SK-N-SH (cell line): ENCODE measurements at regions not wholly inside any gene's neighbourhood (a gene's known extent, or its start where the extent isn't known, plus 50 kb on each side); places are given as distances from the start of the nearest gene placed in this dataset.

Source experiments
- CTCF ChIA-PET: fragments of 300-600, 350-600 bp; formaldehyde crosslinking; extraction: SDS; loops from one replicate; lab custom pipeline; 2021; lab: Yijun Ruan, JAX
- POLR2A ChIA-PET: fragments of 350-600 bp; sonication (Branson Sonifier 250); formaldehyde crosslinking; extraction: SDS; loops from one replicate; lab custom pipeline; 2020; ENCODE audit warnings: antibody characterized with exemption, inconsistent platforms; lab: Yijun Ruan, JAX
- DNase-seq: peaks from one replicate; pipeline ENCODE4 v3.0.0; 2012
- H2AFZ ChIP-seq: fragments of 200-600 bp; sonication (generic); 2 replicates; pipeline ENCODE4 v1.8.1; 2016; ENCODE audit warnings: antibody characterized with exemption, mild to moderate bottlenecking, low read depth
- H3F3A ChIP-seq: fragments of 200-600 bp; sonication (generic); replicated peaks from 2 replicates; pipeline ENCODE3; 2016; ENCODE audit warnings: antibody characterized with exemption, mild to moderate bottlenecking; ENCODE audit not compliant: insufficient read depth
- H3K27ac ChIP-seq, 2 experiments: fragments of 200-500 bp in 1 of 2; fragments of 200-600 bp in 1 of 2; sonication (Bioruptor generic) in 1 of 2; sonication (generic), shearing (Covaris generic) in 1 of 2; 2 replicates each; pipeline versions ENCODE4 v1.5.1 to v1.6.1; 2014 to 2016; ENCODE audit warnings: low read depth in 2 of 2, inconsistent platforms in 1 of 2, low read length in 1 of 2, mild to moderate bottlenecking in 1 of 2, mixed read lengths in 1 of 2
- H3K27me3 ChIP-seq: fragments of 200-600 bp; sonication (generic), shearing (Covaris generic); 2 replicates; pipeline ENCODE4 v1.6.1; 2016; ENCODE audit warnings: mixed run types; ENCODE audit not compliant: insufficient read depth
- H3K36me3 ChIP-seq, 2 experiments: fragments of 200-500 bp in 1 of 2; fragments of 200-600 bp in 1 of 2; sonication (Bioruptor generic) in 1 of 2; sonication (generic) in 1 of 2; replicated peaks in 1 of 2; 2 replicates each; pipeline versions ENCODE3 to v1.5.1; 2014 to 2016; ENCODE audit warnings: low read length in 1 of 2, mild to moderate bottlenecking in 1 of 2; ENCODE audit not compliant: insufficient read depth in 2 of 2, control insufficient read depth in 1 of 2
- H3K4me1 ChIP-seq, 2 experiments: fragments of 200-500 bp in 1 of 2; fragments of 200-600 bp in 1 of 2; sonication (Bioruptor generic) in 1 of 2; sonication (generic), shearing (Covaris generic) in 1 of 2; 2 replicates each; pipeline versions ENCODE4 v1.5.1 to v1.6.1; 2014 to 2016; ENCODE audit warnings: low read depth in 1 of 2, low read length in 1 of 2, mixed run types in 1 of 2; ENCODE audit not compliant: insufficient read depth in 2 of 2, control insufficient read depth in 1 of 2
- H3K4me2 ChIP-seq: fragments of 200-600 bp; sonication (generic), shearing (Covaris generic); 2 replicates; pipeline ENCODE4 v1.6.1; 2017; ENCODE audit warnings: mixed run types
- H3K4me3 ChIP-seq, 2 experiments: fragments of 200-500 bp in 1 of 2; fragments of 200-600 bp in 1 of 2; sonication (Bioruptor generic) in 1 of 2; sonication (generic), shearing (Covaris generic) in 1 of 2; 2 replicates each; pipeline versions ENCODE4 v1.5.1 to v1.8.1; 2014 to 2016; ENCODE audit warnings: low read depth in 2 of 2, inconsistent platforms in 1 of 2, low read length in 1 of 2, mild to moderate bottlenecking in 1 of 2, mixed read lengths in 1 of 2, moderate library complexity in 1 of 2
- H3K79me2 ChIP-seq: fragments of 200-600 bp; sonication (generic); 2 replicates; pipeline ENCODE4 v1.8.1; 2017; ENCODE audit warnings: mild to moderate bottlenecking; ENCODE audit not compliant: insufficient read depth
- H3K9ac ChIP-seq: fragments of 200-600 bp; sonication (generic); 2 replicates; pipeline ENCODE4 v1.6.1; 2017; ENCODE audit warnings: mixed run types
- H3K9me2 ChIP-seq: fragments of 200-600 bp; sonication (generic); 2 replicates; pipeline ENCODE4 v1.6.1; 2017; ENCODE audit warnings: mixed run types
- H3K9me3 ChIP-seq: fragments of 200-600 bp; sonication (generic); 2 replicates; pipeline ENCODE4 v1.6.1; 2017; ENCODE audit warnings: mixed run types, mild to moderate bottlenecking, moderate library complexity
- H4K20me1 ChIP-seq: fragments of 200-600 bp; sonication (generic); 2 replicates; pipeline ENCODE4 v1.6.1; 2017; ENCODE audit warnings: mild to moderate bottlenecking, mixed run types; ENCODE audit not compliant: insufficient read depth
- CHD2 ChIP-seq: fragments of 150-350 bp; IDR thresholded peaks from 2 replicates; pipeline ENCODE4 v1.6.1; 2018; ENCODE audit warnings: low read length; ENCODE audit not compliant: partially characterized antibody
- ELF1 ChIP-seq: IDR thresholded peaks from 2 replicates; pipeline ENCODE4 v1.4.0; 2012
- EP300 ChIP-seq, 2 experiments: IDR thresholded peaks; 2 replicates each; pipeline versions ENCODE4 v1.4.0 to v1.6.1; 2012; ENCODE audit warnings: borderline replicate concordance in 1 of 2, low read depth in 1 of 2, low read length in 1 of 2
- MAX ChIP-seq: IDR thresholded peaks from 2 replicates; pipeline ENCODE4 v1.4.0; 2012; ENCODE audit warnings: low read depth
- MEF2A ChIP-seq: IDR thresholded peaks from 2 replicates; pipeline ENCODE4 v1.4.0; 2012; ENCODE audit warnings: low read depth, borderline replicate concordance
- PBX3 ChIP-seq: IDR thresholded peaks from 2 replicates; pipeline ENCODE4; 2012
- RXRA ChIP-seq: IDR thresholded peaks from 2 replicates; pipeline ENCODE4 v1.4.0; 2012; ENCODE audit warnings: low read depth, mild to moderate bottlenecking, borderline replicate concordance
- SMC3 ChIP-seq: IDR thresholded peaks from 2 replicates; pipeline ENCODE4 v1.6.1; 2012; ENCODE audit warnings: low read depth, low read length, improper control_type of control experiment
- TCF12 ChIP-seq: IDR thresholded peaks from 2 replicates; pipeline ENCODE4 v1.4.0; 2012
- TEAD4 ChIP-seq: IDR thresholded peaks from 2 replicates; pipeline ENCODE4 v1.4.0; 2012; ENCODE audit warnings: mild to moderate bottlenecking, borderline replicate concordance; ENCODE audit not compliant: insufficient read depth
- USF1 ChIP-seq: IDR thresholded peaks from 2 replicates; pipeline ENCODE4 v1.4.0; 2012; ENCODE audit warnings: low read depth, borderline replicate concordance
- YY1 ChIP-seq: IDR thresholded peaks from 2 replicates; pipeline ENCODE4 v1.4.0; 2012; ENCODE audit warnings: low read depth, mild to moderate bottlenecking
- WGBS: methylation state at CpG from one replicate; pipeline ENCODE4 v1.1.6; 2017; ENCODE audit warnings: low lambda C conversion rate; 5-methylcytosine and 5-hydroxymethylcytosine counted together

GRCh38 chr5:87095787-87096186, 171.9 kb upstream of the RASA1 start:
- Histone ChIP-seq H3K36me3 (no peaks in the 10 kb centered on the region), H3K9me2 (0 out of 2 replicates have a peak, but pooled peaks cover 3% of the 10 kb centered on the region), H3K9me3 (no peaks in the 10 kb centered on the region), H3F3A (no peaks in the 10 kb centered on the region), H2AFZ (no peak overlapping the region), H3K27ac (no peak overlapping the region), H3K27me3 (no peaks in the 10 kb centered on the region), H4K20me1 (no peaks in the 10 kb centered on the region), H3K4me3 (no peak overlapping the region), H3K4me2 (no peak overlapping the region), H3K79me2 (no peaks in the 10 kb centered on the region), H3K4me1 (peaks cover 0 to 9% of the 10 kb centered on the region in 2 experiments; a peak in 1 of 4 replicates), H3K9ac (no peak overlapping the region)
- CTCF ChIA-PET: no interaction called here
- WGBS: 22% methylated on average over 1 of the region's 1 CpG
- DNase-seq: no peak
- TF ChIP-seq MEF2A: no peak
- POLR2A ChIA-PET: no interaction called here

GRCh38 chr5:87097664-87098063, 170.0 kb upstream of the RASA1 start:
- Histone ChIP-seq H3K9me3 (no peaks in the 10 kb centered on the region), H3K4me2 (no peak overlapping the region), H3K9ac (no peak overlapping the region), H3K27me3 (no peaks in the 10 kb centered on the region), H3F3A (no peaks in the 10 kb centered on the region), H2AFZ (no peak overlapping the region), H3K27ac (no peak overlapping the region), H3K4me3 (no peak overlapping the region), H3K79me2 (no peaks in the 10 kb centered on the region), H3K36me3 (no peaks in the 10 kb centered on the region), H3K9me2 (0 out of 2 replicates have a peak, but pooled peaks cover 3% of the 10 kb centered on the region), H4K20me1 (no peaks in the 10 kb centered on the region), H3K4me1 (peaks cover 0 to 9% of the 10 kb centered on the region in 2 experiments; a peak in 1 of 4 replicates)
- 68% methylated on average over 2 of the region's 2 CpGs for WGBS
- TF ChIP-seq EP300 (IDR thresholded peaks at IDR 0.05; ENCODE audit: borderline replicate concordance in 1 of 2, low read depth in 1 of 2, low read length in 1 of 2) (no peak), SMC3 (no peak), PBX3 (no peak), USF1 (no peak), YY1 (no peak), TCF12 (no peak), ELF1 (no peak), MAX (no peak), CHD2 (no peak), TEAD4 (no peak), RXRA (no peak)
- no peak for DNase-seq
- CTCF ChIA-PET: no interaction called here
- POLR2A ChIA-PET: no interaction called here
